DND-41 (cell line): ENCODE measurements at regions not wholly inside any gene's neighbourhood (a gene's known extent, or its start where the extent isn't known, plus 50 kb on each side); places are given as distances from the start of the nearest gene placed in this dataset.

Experiments
- ATAC-seq: fragments of 200-7000 bp; cut with Tn5 transposase; 3 replicates; pipeline ENCODE4 v1.9.1; 2021; ENCODE audit warnings: low read depth; ENCODE audit not compliant: insufficient read depth
- DNase-seq: peaks from one replicate; pipeline ENCODE4 v3.0.0-alpha.2; 2020
- H2AFZ ChIP-seq: 2 replicates; pipeline ENCODE4 v1.6.0; 2012; ENCODE audit warnings: low read depth, low read length
- H3K27ac ChIP-seq: 2 replicates; pipeline ENCODE4 v1.5.1; 2012; ENCODE audit warnings: low read length, inconsistent platforms
- H3K27me3 ChIP-seq: fragments of 200-600 bp; sonication (generic); 2 replicates; pipeline ENCODE4 v1.6.0; 2012; ENCODE audit warnings: low read length, mild to moderate bottlenecking, inconsistent platforms; ENCODE audit not compliant: insufficient read depth, poor library complexity
- H3K36me3 ChIP-seq: 2 replicates; pipeline ENCODE4 v1.5.1; 2012; ENCODE audit warnings: low read length, inconsistent platforms; ENCODE audit not compliant: insufficient read depth
- H3K4me1 ChIP-seq: 2 replicates; pipeline ENCODE4 v1.5.1; 2012; ENCODE audit warnings: mild to moderate bottlenecking, low read length; ENCODE audit not compliant: insufficient read depth
- H3K4me2 ChIP-seq: 2 replicates; pipeline ENCODE4 v1.6.0; 2012; ENCODE audit warnings: mild to moderate bottlenecking, moderate library complexity, low read length, inconsistent platforms; ENCODE audit not compliant: insufficient read depth
- H3K4me3 ChIP-seq, 2 experiments: fragments of 200-600 bp in 1 of 2; shearing (Covaris generic) in 1 of 2; 2 replicates each; pipeline ENCODE4 v1.5.1; 2012 to 2016; ENCODE audit warnings: inconsistent platforms in 2 of 2, low read length in 2 of 2, mild to moderate bottlenecking in 2 of 2, low read depth in 1 of 2, moderate library complexity in 1 of 2
- H3K79me2 ChIP-seq: 2 replicates; pipeline ENCODE4 v1.6.0; 2012; ENCODE audit warnings: low read length, inconsistent platforms; ENCODE audit not compliant: insufficient read depth
- H3K9ac ChIP-seq: 2 replicates; pipeline ENCODE4 v1.6.0; 2012; ENCODE audit warnings: low read depth, mild to moderate bottlenecking, inconsistent platforms, low read length, moderate library complexity
- H3K9me3 ChIP-seq: 2 replicates; pipeline ENCODE4 v1.5.1; 2012; ENCODE audit warnings: low read length, moderate library complexity, mild to moderate bottlenecking, inconsistent platforms; ENCODE audit not compliant: insufficient read depth, severe bottlenecking
- H4K20me1 ChIP-seq: 2 replicates; pipeline ENCODE4 v1.6.0; 2012; ENCODE audit warnings: low read length; ENCODE audit not compliant: insufficient read depth
- CTCF ChIP-seq: IDR thresholded peaks from 2 replicates; pipeline ENCODE4 v1.5.1; 2012; ENCODE audit warnings: borderline replicate concordance, low read length, moderate library complexity, mild to moderate bottlenecking; ENCODE audit not compliant: poor library complexity, severe bottlenecking; ENCODE audit errors: extremely low read depth
- EZH2 ChIP-seq: IDR thresholded peaks from 3 replicates; pipeline ENCODE4 v1.6.1; 2012; ENCODE audit warnings: borderline replicate concordance, low read depth, mild to moderate bottlenecking, moderate library complexity, low read length, inconsistent platforms; ENCODE audit not compliant: severe bottlenecking

GRCh38 chr5:7075470-7075869 lies 320.5 kb upstream of the ADCY2 start:
- no peak overlapping the region for H2AFZ ChIP-seq
- no peaks in the 10 kb centered on the region for H4K20me1 ChIP-seq
- H3K27me3 ChIP-seq = peaks cover 3% of the 10 kb centered on the region
- TF ChIP-seq CTCF (no peak), EZH2 (no peak)
- H3K36me3 ChIP-seq = no peaks in the 10 kb centered on the region
- no peak for ATAC-seq
- H3K79me2 ChIP-seq = no peaks in the 10 kb centered on the region
- DNase-seq = no peak
- no peak overlapping the region for H3K4me2 ChIP-seq
- H3K9ac ChIP-seq = no peak overlapping the region
- no peaks in the 10 kb centered on the region for H3K9me3 ChIP-seq
- H3K27ac ChIP-seq = no peak overlapping the region
- H3K4me3 ChIP-seq = no peak overlapping the region
- no peaks in the 10 kb centered on the region for H3K4me1 ChIP-seq

GRCh38 chr5:7078101-7078500 lies 317.8 kb upstream of the ADCY2 start:
- TF ChIP-seq EZH2 (no peak), CTCF (no peak)
- Histone ChIP-seq H3K4me3 (no peak overlapping the region), H3K79me2 (no peaks in the 10 kb centered on the region), H3K36me3 (no peaks in the 10 kb centered on the region), H3K9ac (no peak overlapping the region), H3K4me2 (no peak overlapping the region), H3K27me3 (peaks cover 3% of the 10 kb centered on the region), H3K27ac (no peak overlapping the region), H2AFZ (no peak overlapping the region), H3K9me3 (no peaks in the 10 kb centered on the region), H4K20me1 (no peaks in the 10 kb centered on the region), H3K4me1 (no peaks in the 10 kb centered on the region)
- DNase-seq (no peak), ATAC-seq (no peak)

GRCh38 chr5:7078901-7079300 lies 317.0 kb upstream of the ADCY2 start:
- no peaks in the 10 kb centered on the region for H3K36me3 ChIP-seq
- no peaks in the 10 kb centered on the region for H4K20me1 ChIP-seq
- DNase-seq (no peak), ATAC-seq (no peak)
- peaks cover 3% of the 10 kb centered on the region for H3K27me3 ChIP-seq
- no peak overlapping the region for H3K9ac ChIP-seq
- H3K9me3 ChIP-seq = no peaks in the 10 kb centered on the region
- TF ChIP-seq EZH2 (no peak), CTCF (peak; percentile 39)
- no peak overlapping the region for H3K4me2 ChIP-seq
- H3K79me2 ChIP-seq = no peaks in the 10 kb centered on the region
- no peaks in the 10 kb centered on the region for H3K4me1 ChIP-seq
- H3K4me3 ChIP-seq = no peak overlapping the region
- no peak overlapping the region for H3K27ac ChIP-seq
- H2AFZ ChIP-seq = no peak overlapping the region

GRCh38 chr5:7080501-7080900 lies 315.4 kb upstream of the ADCY2 start:
- DNase-seq (no peak), ATAC-seq (no peak)
- Histone ChIP-seq H2AFZ (no peak overlapping the region), H3K4me2 (no peak overlapping the region), H3K79me2 (no peaks in the 10 kb centered on the region), H3K27me3 (no peaks in the 10 kb centered on the region), H3K27ac (no peak overlapping the region), H3K4me3 (no peak overlapping the region), H3K9me3 (no peaks in the 10 kb centered on the region), H3K36me3 (no peaks in the 10 kb centered on the region), H3K4me1 (no peaks in the 10 kb centered on the region), H3K9ac (no peak overlapping the region), H4K20me1 (no peaks in the 10 kb centered on the region)
- TF ChIP-seq EZH2 (no peak), CTCF (no peak)
